Neuronal stem cell (in vitro differentiated cells): ENCODE measurements at regions not wholly inside any gene's neighbourhood (a gene's known extent, or its start where the extent isn't known, plus 50 kb on each side); places are given as distances from the start of the nearest gene placed in this dataset.

Experiments used
- DNase-seq: peaks from one replicate; pipeline ENCODE4 v3.0.0-alpha.2; 2013; ENCODE audit warnings: low spot score
- H2AFZ ChIP-seq: one replicate; pipeline ENCODE4 v1.6.1; 2013; ENCODE audit warnings: mild to moderate bottlenecking, low read length, inconsistent platforms
- H2AK5ac ChIP-seq: 2 replicates; pipeline ENCODE4 v1.6.1; 2013; ENCODE audit warnings: low read depth, mild to moderate bottlenecking, inconsistent platforms, low read length, moderate library complexity, mixed read lengths
- H2BK120ac ChIP-seq: 2 replicates; pipeline ENCODE4 v1.6.1; 2013; ENCODE audit warnings: low read depth, mild to moderate bottlenecking, inconsistent platforms, low read length, moderate library complexity, mixed read lengths
- H2BK12ac ChIP-seq: one replicate; pipeline ENCODE4 v1.6.1; 2013; ENCODE audit warnings: low read length, inconsistent platforms
- H2BK15ac ChIP-seq: 2 replicates; pipeline ENCODE4 v1.6.1; 2013; ENCODE audit warnings: mild to moderate bottlenecking, low read length, inconsistent platforms, mixed read lengths
- H2BK5ac ChIP-seq: one replicate; pipeline ENCODE4 v1.6.1; 2013; ENCODE audit warnings: inconsistent platforms, mild to moderate bottlenecking, low read length, moderate library complexity
- H3K14ac ChIP-seq: one replicate; pipeline ENCODE4 v1.6.1; 2013; ENCODE audit warnings: low read length, inconsistent platforms
- H3K18ac ChIP-seq: 2 replicates; pipeline ENCODE4 v1.6.1; 2013; ENCODE audit warnings: low read length, inconsistent platforms
- H3K23ac ChIP-seq: 2 replicates; pipeline ENCODE4 v1.6.1; 2013; ENCODE audit warnings: low read depth, mild to moderate bottlenecking, mixed read lengths, low read length, inconsistent platforms; ENCODE audit not compliant: poor library complexity
- H3K27ac ChIP-seq: replicated peaks from 3 replicates; pipeline ENCODE4 v1.5.1; 2013; ENCODE audit warnings: low read length, inconsistent platforms
- H3K27me3 ChIP-seq, 3 experiments: 2 replicates each; pipeline ENCODE4 v1.6.1; 2013; ENCODE audit warnings: low read length in 3 of 3, mild to moderate bottlenecking in 2 of 3, inconsistent platforms in 1 of 3, low read depth in 1 of 3, mixed read lengths in 1 of 3, moderate library complexity in 1 of 3; ENCODE audit not compliant: control insufficient read depth in 3 of 3, insufficient read depth in 3 of 3
- H3K36me3 ChIP-seq, 2 donors: replicated peaks in 1 of 2; 2 replicates each; pipeline ENCODE4 v1.6.1; 2013; ENCODE audit warnings: low read length in 2 of 2; ENCODE audit not compliant: control insufficient read depth in 2 of 2, insufficient read depth in 2 of 2
- H3K4ac ChIP-seq: 2 replicates; pipeline ENCODE4 v1.6.1; 2013; ENCODE audit warnings: inconsistent platforms, mild to moderate bottlenecking, low read length, moderate library complexity
- H3K4me1 ChIP-seq, 2 donors: 1 replicate in 1 of 2; 2 replicates in 1 of 2; pipeline ENCODE4 v1.6.1; 2013; ENCODE audit warnings: low read length in 2 of 2, low read depth in 1 of 2; ENCODE audit not compliant: control insufficient read depth in 2 of 2, insufficient read depth in 1 of 2
- H3K4me2 ChIP-seq: one replicate; pipeline ENCODE4 v1.6.1; 2013; ENCODE audit warnings: mild to moderate bottlenecking, low read length, inconsistent platforms; ENCODE audit not compliant: insufficient read depth, poor library complexity, severe bottlenecking
- H3K4me3 ChIP-seq, 2 donors: 2 replicates each; pipeline ENCODE4 v1.5.1; 2013; ENCODE audit warnings: low read length in 2 of 2, mild to moderate bottlenecking in 2 of 2, inconsistent platforms in 1 of 2, moderate library complexity in 1 of 2
- H3K79me1 ChIP-seq: one replicate; pipeline ENCODE4 v1.6.1; 2013; ENCODE audit warnings: low read depth, mild to moderate bottlenecking, inconsistent platforms, low read length, moderate library complexity
- H3K9ac ChIP-seq: one replicate; pipeline ENCODE4 v1.6.1; 2013; ENCODE audit warnings: mild to moderate bottlenecking, low read depth, low read length, inconsistent platforms; ENCODE audit not compliant: poor library complexity
- H3K9me3 ChIP-seq, 2 donors: replicated peaks in 1 of 2; 2 replicates each; pipeline versions ENCODE3 to v1.6.1; 2013; ENCODE audit warnings: low read length in 2 of 2, mild to moderate bottlenecking in 2 of 2, inconsistent platforms in 1 of 2, low read depth in 1 of 2, mixed read lengths in 1 of 2, moderate library complexity in 1 of 2; ENCODE audit not compliant: control insufficient read depth in 2 of 2, insufficient read depth in 1 of 2
- H4K8ac ChIP-seq: one replicate; pipeline ENCODE4 v1.6.1; 2013; ENCODE audit warnings: low read depth, mild to moderate bottlenecking, inconsistent platforms, low read length, moderate library complexity
- H4K91ac ChIP-seq: one replicate; pipeline ENCODE4 v1.6.1; 2013; ENCODE audit warnings: low read length, low read depth, mild to moderate bottlenecking, inconsistent platforms; ENCODE audit not compliant: poor library complexity
- WGBS, 2 donors: extraction: QIAGEN DNeasy Blood & Tissue Kit; methylation state at CpG; one replicate each; pipeline ENCODE4 v1.1.7; 2013; ENCODE audit warnings: missing lambda C conversion rate in 2 of 2, mixed read lengths in 1 of 2; ENCODE audit not compliant: insufficient read length in 2 of 2, insufficient replicate concordance in 1 of 2; ENCODE audit errors: extremely low coverage in 2 of 2; 5-methylcytosine and 5-hydroxymethylcytosine counted together

GRCh38 chr21:25420831-25421230, 186.4 kb downstream of the MRPL39 start:
- Histone ChIP-seq H4K91ac (no peak overlapping the region), H3K9ac (no peak overlapping the region), H3K79me1 (no peaks in the 10 kb centered on the region), H4K8ac (no peak overlapping the region), H3K9me3 (no peaks in the 10 kb centered on the region), H2BK5ac (no peak overlapping the region), H3K4ac (no peak overlapping the region), H3K4me1 (peaks cover 0 to 2% of the 10 kb centered on the region in 2 donors), H3K27me3 (peaks cover 0 to 6% (median 0%) of the 10 kb centered on the region in 3 experiments), H3K36me3 (no peaks in the 10 kb centered on the region), H3K18ac (no peak overlapping the region), H2AFZ (no peak overlapping the region), H3K14ac (no peak overlapping the region), H3K23ac (no peak overlapping the region), H3K4me2 (no peak overlapping the region), H3K4me3 (no peak overlapping the region), H2AK5ac (no peak overlapping the region), H2BK15ac (no peak overlapping the region), H2BK120ac (no peak overlapping the region), H3K27ac (no peak overlapping the region), H2BK12ac (no peak overlapping the region)
- WGBS, 2 donors = no CpG with 5 or more reads among the region's 4 CpGs
- no peak for DNase-seq

DNA sequence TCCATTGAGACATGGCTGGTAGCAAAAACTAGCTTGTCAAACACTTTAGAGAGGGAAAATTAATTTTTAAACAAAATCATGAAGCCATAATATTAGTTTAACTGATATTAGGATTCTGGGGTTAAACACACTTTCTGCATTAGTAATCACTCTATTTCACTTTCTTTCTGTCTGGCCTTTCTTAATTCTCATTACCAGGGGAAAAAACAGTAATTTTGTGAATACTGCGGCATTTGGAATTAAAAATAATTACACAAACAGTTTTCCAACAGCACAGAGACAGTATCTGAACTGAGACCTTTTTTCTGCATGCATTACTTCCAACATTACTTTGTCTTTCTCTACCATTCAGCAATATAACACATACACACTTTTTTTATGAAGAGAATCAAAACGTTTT, 190.6 kb downstream of the MRPL39 start:
- H3K27me3 ChIP-seq = no peaks in the 10 kb centered on the region
- H2BK15ac ChIP-seq = no peak overlapping the region
- no peak overlapping the region for H3K9ac ChIP-seq
- peaks cover 0 to 2% of the 10 kb centered on the region in 2 donors for H3K4me1 ChIP-seq
- H3K79me1 ChIP-seq = no peaks in the 10 kb centered on the region
- no peaks in the 10 kb centered on the region for H3K36me3 ChIP-seq
- no peak overlapping the region for H3K4me2 ChIP-seq
- H2BK120ac ChIP-seq = no peak overlapping the region
- peaks cover 0 to 2% of the 10 kb centered on the region in 2 donors for H3K9me3 ChIP-seq
- no peak overlapping the region for H3K14ac ChIP-seq
- no peak overlapping the region for H3K18ac ChIP-seq
- no peak overlapping the region for H2BK5ac ChIP-seq
- no peak overlapping the region for H3K4ac ChIP-seq
- WGBS, 2 donors = no CpG with 5 or more reads among the region's 2 CpGs
- no peak overlapping the region for H2AFZ ChIP-seq
- H2BK12ac ChIP-seq = no peak overlapping the region
- H3K27ac ChIP-seq = no peak overlapping the region
- no peak overlapping the region for H4K8ac ChIP-seq
- no peak for DNase-seq
- H4K91ac ChIP-seq = no peak overlapping the region
- H3K23ac ChIP-seq = no peak overlapping the region
- no peak overlapping the region for H3K4me3 ChIP-seq
- H2AK5ac ChIP-seq = no peak overlapping the region

GRCh38 chr21:25412100-25412499, 195.2 kb downstream of the MRPL39 start:
- Histone ChIP-seq H3K4me2 (no peak overlapping the region), H3K4me3 (no peak overlapping the region), H2BK120ac (no peak overlapping the region), H3K9me3 (peaks cover 0 to 2% of the 10 kb centered on the region in 2 donors), H3K27me3 (no peaks in the 10 kb centered on the region), H2AFZ (no peak overlapping the region), H2BK12ac (no peak overlapping the region), H3K79me1 (no peaks in the 10 kb centered on the region), H4K8ac (no peak overlapping the region), H3K18ac (no peak overlapping the region), H3K9ac (no peak overlapping the region), H3K4me1 (no peaks in the 10 kb centered on the region), H2AK5ac (no peak overlapping the region), H3K14ac (no peak overlapping the region), H3K36me3 (no peaks in the 10 kb centered on the region), H2BK15ac (no peak overlapping the region), H3K23ac (no peak overlapping the region), H3K27ac (no peak overlapping the region), H4K91ac (no peak overlapping the region), H3K4ac (no peak overlapping the region), H2BK5ac (no peak overlapping the region)
- no peak for DNase-seq

DNA sequence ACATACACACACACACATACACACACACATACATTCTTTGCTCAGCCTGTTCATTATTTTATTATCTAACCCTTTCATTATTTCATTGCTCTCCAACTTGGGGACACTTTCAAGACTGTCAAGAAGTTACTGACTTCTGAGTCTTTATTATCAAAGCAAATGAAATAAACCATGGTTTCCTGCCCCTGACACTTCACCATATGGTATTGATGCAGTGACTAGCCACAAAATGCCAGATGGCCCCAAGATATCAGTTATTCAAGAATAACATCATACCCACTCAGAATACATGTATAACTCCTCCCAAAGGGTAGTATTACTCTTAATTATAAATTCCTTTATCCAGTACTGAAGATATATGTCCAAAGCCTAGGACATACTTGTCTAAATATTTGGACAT, 197.3 kb downstream of the MRPL39 start:
- Histone ChIP-seq H3K23ac (no peak overlapping the region), H4K91ac (no peak overlapping the region), H3K4me2 (no peak overlapping the region), H2BK12ac (no peak overlapping the region), H3K27me3 (no peaks in the 10 kb centered on the region), H3K4ac (no peak overlapping the region), H2BK5ac (no peak overlapping the region), H2BK15ac (no peak overlapping the region), H3K79me1 (no peaks in the 10 kb centered on the region), H3K9me3 (peaks cover 0 to 2% of the 10 kb centered on the region in 2 donors), H3K27ac (no peak overlapping the region), H2AK5ac (no peak overlapping the region), H4K8ac (no peak overlapping the region), H3K4me3 (no peak overlapping the region), H3K4me1 (no peaks in the 10 kb centered on the region), H3K36me3 (no peaks in the 10 kb centered on the region), H3K9ac (no peak overlapping the region), H3K14ac (no peak overlapping the region), H3K18ac (no peak overlapping the region), H2AFZ (no peak overlapping the region), H2BK120ac (no peak overlapping the region)
- no peak for DNase-seq
